ENCODE measurements at regions not wholly inside any gene's neighbourhood (a gene's known extent, or its start where the extent isn't known, plus 50 kb on each side); places are given as distances from the start of the nearest gene placed in this dataset.
A peak's percentile ranks its signal among the peaks of the same experiment; 100 is the strongest.

GRCh38 chr16:85330694-85331188 lies 218.5 kb upstream of the CIBAR2 start:
- peak; percentile 69 for TF ChIP-seq CTCF (IDR thresholded peaks at IDR 0.05; ENCODE audit: insufficient read depth, low read length)
- H3K4me3 ChIP-seq (ENCODE audit: low read depth, low read length) = no peak overlapping the region
- DNase-seq (ENCODE audit: low read depth) = peak; percentile 92

- TF ChIP-seq CTCF (IDR thresholded peaks at IDR 0.05; ENCODE audit: insufficient read depth, low read length) = no peak
- no peak for DNase-seq (ENCODE audit: low read depth)
- no peak overlapping the region for H3K4me3 ChIP-seq (ENCODE audit: low read depth, low read length)
Observed at GRCh38 chr16:85331688-85332087, 219.4 kb upstream of the CIBAR2 start.

GRCh38 chr16:85332175-85332574 lies 219.9 kb upstream of the CIBAR2 start:
- TF ChIP-seq CTCF (IDR thresholded peaks at IDR 0.05; ENCODE audit: insufficient read depth, low read length) = no peak
- H3K4me3 ChIP-seq (ENCODE audit: low read depth, low read length) = no peak overlapping the region
- DNase-seq (ENCODE audit: low read depth) = no peak

- DNase-seq (ENCODE audit: low read depth) = no peak
- TF ChIP-seq CTCF (IDR thresholded peaks at IDR 0.05; ENCODE audit: insufficient read depth, low read length) = no peak
- H3K4me3 ChIP-seq (ENCODE audit: low read depth, low read length) = no peak overlapping the region
Observed at GRCh38 chr16:85333337-85333736, 221.1 kb upstream of the CIBAR2 start.

DNA sequence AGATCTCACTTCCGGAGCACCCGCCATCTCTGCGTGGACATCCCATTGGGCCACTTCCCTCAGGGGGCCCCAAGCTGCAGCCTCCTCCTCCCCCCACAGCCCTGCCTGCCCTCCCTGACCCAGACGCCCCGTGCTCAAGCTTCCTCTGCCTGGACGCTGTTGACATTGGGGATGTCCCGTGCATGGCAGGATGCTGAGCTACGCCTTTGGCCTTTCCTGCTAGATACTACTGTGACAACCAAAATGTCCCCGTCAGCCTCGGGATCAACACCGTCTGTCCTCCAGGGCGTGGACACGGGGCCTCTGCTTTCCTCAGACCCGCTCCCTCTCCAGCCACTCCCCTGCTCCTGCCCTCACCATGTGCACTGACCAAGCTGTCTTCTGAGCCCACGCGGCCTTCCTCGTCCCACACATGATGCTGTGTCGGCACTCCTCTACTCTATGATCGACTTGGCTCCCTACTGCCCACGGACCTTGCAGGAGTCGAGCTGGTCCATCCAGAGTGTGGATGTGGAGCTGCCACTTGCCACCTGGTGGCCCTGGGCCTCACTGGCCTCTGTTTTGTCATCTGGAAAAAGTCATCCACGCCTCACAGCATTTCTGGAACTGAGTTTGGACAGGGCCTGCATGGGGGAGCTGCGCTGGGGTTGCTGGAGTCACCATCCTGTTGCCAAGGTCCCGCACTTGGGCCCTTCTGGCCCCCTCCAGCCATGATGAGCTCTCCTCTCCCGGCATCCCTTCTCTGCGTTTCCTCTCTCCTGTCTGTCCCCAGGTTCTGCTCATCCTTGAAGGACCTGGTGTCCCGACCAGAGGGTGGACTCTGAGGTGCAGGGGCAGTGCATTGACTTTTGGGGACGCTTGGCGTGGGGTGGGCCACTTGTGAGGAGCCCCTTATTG lies 221.7 kb upstream of the CIBAR2 start:
- no peak overlapping the region for H3K4me3 ChIP-seq (ENCODE audit: low read depth, low read length)
- DNase-seq (ENCODE audit: low read depth) = no peak
- no peak for TF ChIP-seq CTCF (IDR thresholded peaks at IDR 0.05; ENCODE audit: insufficient read depth, low read length)

GRCh38 chr16:85334718-85335583 lies 222.7 kb upstream of the CIBAR2 start:
- no peak for DNase-seq (ENCODE audit: low read depth)
- H3K4me3 ChIP-seq (ENCODE audit: low read depth, low read length) = no peak overlapping the region
- no peak for TF ChIP-seq CTCF (IDR thresholded peaks at IDR 0.05; ENCODE audit: insufficient read depth, low read length)

All from fibroblast of the aortic adventitia (primary cell).